SU-DHL-6 (cell line): ENCODE measurements at regions not wholly inside any gene's neighbourhood (a gene's known extent, or its start where the extent isn't known, plus 50 kb on each side); places are given as distances from the start of the nearest gene placed in this dataset.
A peak's percentile ranks its signal among the peaks of the same experiment; 100 is the strongest.

Source experiments
- H2AFZ ChIP-seq: fragments of 200-600 bp; sonication (generic); 2 replicates; pipeline ENCODE4 v1.6.1; 2014; ENCODE audit warnings: low read depth, mild to moderate bottlenecking, moderate library complexity, mixed read lengths, antibody characterized with exemption, low read length; ENCODE audit not compliant: severe bottlenecking
- H3F3A ChIP-seq: fragments of 200-600 bp; shearing (Covaris generic); 2 replicates; pipeline ENCODE4 v1.6.0; 2016; ENCODE audit warnings: antibody characterized with exemption, mild to moderate bottlenecking; ENCODE audit not compliant: insufficient read depth
- H3K27ac ChIP-seq: fragments of 200-600 bp; sonication (generic); 2 replicates; pipeline ENCODE4 v1.5.1; 2016; ENCODE audit warnings: low read depth, mild to moderate bottlenecking, low read length, moderate library complexity, mixed read lengths
- H3K27me3 ChIP-seq: fragments of 200-600 bp; sonication (generic), shearing (Covaris generic); 2 replicates; pipeline ENCODE4 v1.6.0; 2014; ENCODE audit warnings: mild to moderate bottlenecking, low read length
- H3K36me3 ChIP-seq: fragments of 200-600 bp; sonication (generic); 2 replicates; pipeline ENCODE4 v1.6.1; 2014; ENCODE audit warnings: mild to moderate bottlenecking, low read length, mixed read lengths
- H3K4me2 ChIP-seq: fragments of 300-600, 200-600 bp; shearing (Covaris generic), sonication (generic); 2 replicates; pipeline ENCODE4 v1.6.0; 2014; ENCODE audit warnings: low read length, low read depth, mild to moderate bottlenecking; ENCODE audit not compliant: poor library complexity, severe bottlenecking
- H3K4me3 ChIP-seq: fragments of 200-600 bp; sonication (generic); 2 replicates; pipeline ENCODE4 v1.5.1; 2014; ENCODE audit warnings: antibody characterized with exemption, low read length, mild to moderate bottlenecking, mixed read lengths; ENCODE audit not compliant: insufficient read depth, poor library complexity, severe bottlenecking
- H3K79me2 ChIP-seq: fragments of 200-600 bp; sonication (generic); 2 replicates; pipeline ENCODE4 v1.6.1; 2014; ENCODE audit warnings: mild to moderate bottlenecking, low read length, moderate library complexity; ENCODE audit not compliant: insufficient read depth
- H3K9ac ChIP-seq: fragments of 200-600 bp; sonication (generic); 2 replicates; pipeline ENCODE4 v1.7.0; 2014; ENCODE audit warnings: mild to moderate bottlenecking, low read length
- H3K9me2 ChIP-seq: fragments of 200-600 bp; sonication (generic); replicated peaks from 2 replicates; pipeline ENCODE4 v1.6.1; 2014; ENCODE audit warnings: low read length; ENCODE audit not compliant: insufficient read depth
- H3K9me3 ChIP-seq: fragments of 200-600 bp; sonication (generic); 2 replicates; pipeline ENCODE4 v1.6.1; 2014; ENCODE audit warnings: low read length, mixed read lengths; ENCODE audit not compliant: insufficient read depth
- H4K20me1 ChIP-seq: fragments of 200-600 bp; sonication (generic); 2 replicates; pipeline ENCODE4 v1.6.1; 2014; ENCODE audit warnings: low read depth, mild to moderate bottlenecking, antibody characterized with exemption, low read length, moderate library complexity, mixed read lengths
- EZH2phosphoT487 ChIP-seq: fragments of 200-600 bp; sonication (generic), shearing (Covaris generic); conservative IDR thresholded peaks from 2 replicates; pipeline ENCODE4 v1.6.1; 2018; ENCODE audit warnings: mild to moderate bottlenecking, antibody characterized with exemption, low read length, moderate library complexity, mixed read lengths
- TF ChIP-seq, protein P1 (sequence below): fragments of 200-600 bp; sonication (generic); IDR thresholded peaks from one replicate; pipeline ENCODE4 v1.5.1; 2017; ENCODE audit warnings: antibody characterized with exemption, mild to moderate bottlenecking, low read length, moderate library complexity; ENCODE audit not compliant: insufficient read depth, poor library complexity, severe bottlenecking

DNA sequence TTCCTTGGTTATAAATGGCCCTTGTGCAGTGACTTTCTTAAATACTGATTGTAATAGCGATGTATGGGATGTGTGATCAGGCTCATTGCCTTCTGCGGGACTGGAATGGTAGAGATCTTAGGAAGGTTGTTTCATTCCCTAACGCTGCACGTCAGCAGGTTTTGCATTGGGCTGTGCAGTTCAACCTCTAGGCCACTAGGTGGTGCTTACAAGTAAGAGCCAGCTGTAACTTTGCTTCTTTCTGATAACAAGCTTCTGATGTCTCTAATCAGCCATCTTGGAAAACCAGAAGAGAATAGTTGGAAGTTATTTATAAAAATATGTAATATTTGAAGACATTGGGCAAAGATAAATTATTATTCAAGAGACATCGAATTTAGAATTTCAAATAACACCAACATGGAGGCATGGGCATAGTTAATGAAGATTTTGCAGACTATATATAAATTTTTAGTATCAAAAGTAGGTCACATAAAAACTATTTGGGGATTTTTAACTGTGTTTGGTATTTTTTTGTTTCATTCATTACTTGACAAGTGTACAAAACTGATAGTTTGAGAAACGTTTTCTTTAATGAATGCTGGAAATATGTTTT lies 339.7 kb upstream of the PCDH7 start:
- Histone ChIP-seq H3K4me3 (no peak overlapping the region), H3K9me2 (no peaks in the 10 kb centered on the region), H3K9ac (no peak overlapping the region), H3K27me3 (no peaks in the 10 kb centered on the region), H3F3A (no peaks in the 10 kb centered on the region), H3K9me3 (no peaks in the 10 kb centered on the region), H3K4me2 (no peak overlapping the region), H3K27ac (no peak overlapping the region), H2AFZ (no peak overlapping the region), H4K20me1 (no peaks in the 10 kb centered on the region), H3K79me2 (no peaks in the 10 kb centered on the region), H3K36me3 (no peaks in the 10 kb centered on the region)
- no peak for TF ChIP-seq EZH2phosphoT487
- TF ChIP-seq, protein P1, sequence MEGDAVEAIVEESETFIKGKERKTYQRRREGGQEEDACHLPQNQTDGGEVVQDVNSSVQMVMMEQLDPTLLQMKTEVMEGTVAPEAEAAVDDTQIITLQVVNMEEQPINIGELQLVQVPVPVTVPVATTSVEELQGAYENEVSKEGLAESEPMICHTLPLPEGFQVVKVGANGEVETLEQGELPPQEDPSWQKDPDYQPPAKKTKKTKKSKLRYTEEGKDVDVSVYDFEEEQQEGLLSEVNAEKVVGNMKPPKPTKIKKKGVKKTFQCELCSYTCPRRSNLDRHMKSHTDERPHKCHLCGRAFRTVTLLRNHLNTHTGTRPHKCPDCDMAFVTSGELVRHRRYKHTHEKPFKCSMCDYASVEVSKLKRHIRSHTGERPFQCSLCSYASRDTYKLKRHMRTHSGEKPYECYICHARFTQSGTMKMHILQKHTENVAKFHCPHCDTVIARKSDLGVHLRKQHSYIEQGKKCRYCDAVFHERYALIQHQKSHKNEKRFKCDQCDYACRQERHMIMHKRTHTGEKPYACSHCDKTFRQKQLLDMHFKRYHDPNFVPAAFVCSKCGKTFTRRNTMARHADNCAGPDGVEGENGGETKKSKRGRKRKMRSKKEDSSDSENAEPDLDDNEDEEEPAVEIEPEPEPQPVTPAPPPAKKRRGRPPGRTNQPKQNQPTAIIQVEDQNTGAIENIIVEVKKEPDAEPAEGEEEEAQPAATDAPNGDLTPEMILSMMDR, result peak; percentile 24

DNA sequence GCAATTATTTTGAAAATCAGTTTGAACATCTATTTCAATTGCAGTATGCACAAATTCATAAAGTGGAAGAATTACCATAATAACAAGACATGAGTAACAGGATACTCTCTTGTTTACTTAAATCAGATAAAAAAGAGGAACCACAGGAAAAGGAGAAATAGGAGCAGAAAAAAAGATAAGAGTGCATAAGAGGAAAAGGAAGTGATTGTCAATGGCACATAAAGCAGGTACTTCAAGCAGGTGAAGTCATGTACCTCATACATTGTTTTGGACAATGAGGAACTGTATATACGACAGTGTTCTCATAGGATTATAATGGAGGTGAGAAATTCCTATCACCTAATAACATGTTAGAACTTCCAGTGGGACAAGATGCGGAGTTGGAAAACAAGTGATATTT lies 334.5 kb upstream of the PCDH7 start:
- Histone ChIP-seq H3K9me2 (no peaks in the 10 kb centered on the region), H3K79me2 (no peaks in the 10 kb centered on the region), H3K9me3 (no peaks in the 10 kb centered on the region), H3F3A (no peaks in the 10 kb centered on the region), H3K9ac (no peak overlapping the region), H2AFZ (no peak overlapping the region), H3K4me3 (no peak overlapping the region), H4K20me1 (no peaks in the 10 kb centered on the region), H3K4me2 (no peak overlapping the region), H3K27me3 (no peaks in the 10 kb centered on the region), H3K36me3 (no peaks in the 10 kb centered on the region), H3K27ac (no peak overlapping the region)
- TF ChIP-seq, protein P1, result no peak
- TF ChIP-seq EZH2phosphoT487, result no peak

- Histone ChIP-seq H3K4me3 (no peak overlapping the region), H3K9me2 (no peaks in the 10 kb centered on the region), H3K27ac (no peak overlapping the region), H3K9ac (no peak overlapping the region), H2AFZ (no peak overlapping the region), H4K20me1 (no peaks in the 10 kb centered on the region), H3K27me3 (no peaks in the 10 kb centered on the region), H3K4me2 (no peak overlapping the region), H3K36me3 (no peaks in the 10 kb centered on the region), H3K9me3 (no peaks in the 10 kb centered on the region), H3K79me2 (no peaks in the 10 kb centered on the region), H3F3A (no peaks in the 10 kb centered on the region)
- TF ChIP-seq, protein P1, result no peak
- no peak for TF ChIP-seq EZH2phosphoT487
Observed at GRCh38 chr4:30386266-30386895, 333.8 kb upstream of the PCDH7 start.
